ENCODE measurements at regions not wholly inside any gene's neighbourhood (a gene's known extent, or its start where the extent isn't known, plus 50 kb on each side); places are given as distances from the start of the nearest gene placed in this dataset.
"Not testable (repeated sequence)": the region's sequence is repeated elsewhere in the genome, so short reads cannot be mapped to it uniquely, and the experiment has no call there.

DNA sequence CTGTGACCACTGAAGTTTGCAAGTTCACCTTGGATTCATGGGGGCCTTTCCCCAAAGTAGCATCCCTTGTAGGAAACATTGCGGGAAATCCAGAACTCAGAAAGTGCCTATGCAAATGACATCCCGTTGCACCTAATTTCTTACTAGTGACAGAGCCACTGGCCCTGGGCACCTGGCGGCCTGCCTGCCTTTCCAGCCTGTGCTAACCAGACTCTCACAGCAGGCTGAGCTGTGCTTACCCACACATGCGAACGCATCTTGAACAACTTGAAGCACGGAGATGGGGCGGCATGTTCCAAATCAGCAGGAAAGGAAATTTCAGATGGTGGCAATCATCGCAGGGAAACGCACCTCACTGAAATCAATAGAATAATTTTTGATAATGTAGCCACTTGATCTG, 405.8 kb downstream of the TMEM182 start:
- DNase-seq (ENCODE audit: low spot score): no peak

DNA sequence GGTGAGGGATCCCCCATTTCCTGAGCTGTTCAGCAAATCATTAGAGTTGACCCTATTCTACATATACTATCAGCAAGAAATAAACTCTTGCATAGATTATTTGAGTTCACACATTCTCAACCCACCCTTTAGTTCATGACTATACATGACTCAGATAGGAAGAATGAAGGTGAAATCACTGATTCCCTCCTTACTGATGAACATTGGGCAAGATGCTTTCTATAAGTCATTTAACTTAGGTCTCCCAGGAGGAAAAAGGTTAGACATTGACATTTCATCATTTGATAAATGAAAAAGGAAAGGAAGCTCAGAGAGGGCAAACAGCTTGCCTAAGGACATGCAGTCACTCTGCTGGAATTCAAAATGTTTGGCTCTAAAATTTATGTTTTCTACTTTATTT, 408.0 kb downstream of the TMEM182 start:
- no peak for DNase-seq (ENCODE audit: low spot score)

DNA sequence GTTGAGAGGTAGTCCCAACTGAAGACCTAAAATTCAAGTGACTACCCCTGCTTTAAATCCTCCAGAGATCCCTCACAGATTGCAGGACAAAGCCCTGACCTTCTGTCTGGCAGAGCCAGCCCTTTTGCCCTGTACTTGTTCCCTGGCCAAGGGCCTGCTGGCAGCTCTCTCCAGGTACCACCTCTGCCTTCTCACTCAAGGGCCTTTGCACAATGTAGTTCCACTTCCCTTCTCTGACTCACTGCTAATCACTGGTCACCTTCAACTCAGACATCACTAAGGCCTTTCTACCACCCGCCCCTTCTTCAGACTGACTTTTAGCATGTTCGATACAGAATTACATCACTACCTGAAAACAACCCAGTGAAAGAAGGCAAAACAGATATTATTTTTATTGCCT, 411.0 kb downstream of the TMEM182 start:
- DNase-seq (ENCODE audit: low spot score): no peak

DNA sequence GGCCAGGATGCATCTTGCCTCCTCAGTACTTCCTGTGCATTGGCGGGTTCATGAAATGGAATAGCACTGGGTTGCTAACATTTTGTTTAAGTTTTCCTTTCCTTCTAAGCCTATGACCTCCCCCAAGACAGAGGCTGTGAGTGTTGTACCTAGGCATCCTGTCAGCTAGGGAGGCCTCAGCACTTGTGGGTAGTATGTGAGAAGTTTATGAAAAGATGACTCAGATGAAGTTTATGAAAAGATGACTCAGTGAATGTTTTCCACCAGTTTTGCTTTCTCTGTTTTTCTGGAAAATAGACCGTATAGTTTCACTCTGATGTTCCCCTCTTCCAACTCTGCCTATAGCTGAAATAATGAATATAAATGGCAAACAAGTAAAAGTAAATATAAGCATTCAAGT, 412.9 kb downstream of the TMEM182 start:
- DNase-seq (ENCODE audit: low spot score): no peak

DNA sequence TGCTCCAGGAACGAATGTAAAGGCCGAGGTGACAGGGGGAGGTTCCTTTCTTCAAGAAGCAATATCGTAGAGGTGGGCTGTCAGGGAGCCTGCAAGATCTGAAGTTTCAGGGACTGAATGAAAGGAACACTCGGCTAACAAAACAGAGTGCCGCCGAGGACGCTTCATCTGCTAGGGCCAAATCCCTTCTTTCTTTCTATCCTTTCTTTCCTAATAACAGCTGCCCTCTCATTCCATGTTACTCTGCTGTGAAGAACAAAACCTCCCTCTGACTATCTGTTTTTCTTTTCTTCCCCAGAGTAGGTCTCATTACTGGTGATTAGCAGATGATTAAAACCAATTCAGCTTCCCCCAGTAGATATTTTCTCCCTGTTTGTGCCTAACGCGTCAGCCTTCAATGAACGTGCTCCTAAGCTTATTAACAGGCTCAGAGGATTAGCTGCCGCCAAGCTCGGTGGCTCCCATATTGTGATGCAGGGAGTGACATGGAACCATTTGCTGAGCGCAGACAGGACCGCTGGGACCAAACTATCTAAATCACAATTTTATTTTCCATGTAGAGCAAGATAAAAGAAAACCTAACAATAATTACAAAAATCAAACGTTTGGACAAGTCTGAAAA, 414.6 kb downstream of the TMEM182 start:
- DNase-seq (ENCODE audit: low spot score): no peak

DNA sequence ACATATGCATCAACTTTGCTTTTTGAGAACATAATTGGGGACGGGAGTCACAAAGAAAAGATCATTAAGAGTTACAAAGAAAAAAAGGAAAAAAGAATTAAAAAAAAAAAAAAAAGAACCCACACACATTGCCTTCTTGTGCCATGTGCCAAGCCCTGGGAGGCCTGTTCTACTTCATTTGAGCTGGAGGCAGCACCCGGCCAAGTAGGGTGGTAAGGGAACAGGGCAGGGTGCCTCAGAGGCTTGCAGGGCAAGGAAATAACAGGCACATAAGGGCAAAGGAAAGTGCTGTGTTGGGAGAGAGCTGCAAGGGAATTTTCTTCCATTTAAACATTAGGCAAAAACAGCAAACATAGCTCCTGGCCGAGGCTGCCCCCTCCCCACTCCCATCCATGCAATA, 418.0 kb downstream of the TMEM182 start:
- DNase-seq (ENCODE audit: low spot score): no peak

DNA sequence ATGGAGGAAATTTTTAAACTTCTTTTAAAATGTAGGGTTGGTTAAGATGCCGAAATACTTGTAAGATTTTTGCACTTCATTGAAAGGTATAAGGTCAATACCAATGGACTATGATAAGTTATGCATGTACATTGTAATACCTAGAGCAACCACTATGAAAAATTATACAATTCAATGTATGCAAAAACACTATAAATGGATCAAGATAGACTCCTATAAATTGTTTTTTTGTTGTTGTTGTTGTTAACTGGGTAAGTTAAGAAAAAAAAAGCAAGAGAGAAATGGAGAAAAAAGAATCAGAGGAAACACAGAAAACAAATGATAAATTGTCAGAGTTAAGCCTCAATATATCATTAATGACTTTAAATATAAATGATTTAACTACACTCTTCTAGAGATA, 421.2 kb downstream of the TMEM182 start:
- DNase-seq (ENCODE audit: low spot score): no peak

DNA sequence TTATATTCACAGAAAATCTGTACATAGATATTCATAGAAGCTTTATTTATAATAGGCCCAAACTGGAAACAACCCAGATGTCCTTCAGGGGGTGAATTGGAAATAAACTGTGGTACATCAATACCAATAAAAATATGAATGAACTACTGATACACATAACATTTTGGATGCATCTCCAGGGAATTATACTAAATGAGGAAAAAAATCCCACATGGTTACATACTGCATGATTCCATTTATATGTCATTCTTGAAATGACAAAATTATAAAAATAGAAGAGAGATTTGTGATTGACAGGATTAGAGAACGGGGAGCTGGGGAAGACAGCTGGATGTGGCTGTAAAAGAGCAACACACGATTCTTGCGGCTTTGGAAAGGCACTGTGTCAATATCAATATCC, 435.0 kb downstream of the TMEM182 start:
- DNase-seq (ENCODE audit: low spot score): no peak

DNA sequence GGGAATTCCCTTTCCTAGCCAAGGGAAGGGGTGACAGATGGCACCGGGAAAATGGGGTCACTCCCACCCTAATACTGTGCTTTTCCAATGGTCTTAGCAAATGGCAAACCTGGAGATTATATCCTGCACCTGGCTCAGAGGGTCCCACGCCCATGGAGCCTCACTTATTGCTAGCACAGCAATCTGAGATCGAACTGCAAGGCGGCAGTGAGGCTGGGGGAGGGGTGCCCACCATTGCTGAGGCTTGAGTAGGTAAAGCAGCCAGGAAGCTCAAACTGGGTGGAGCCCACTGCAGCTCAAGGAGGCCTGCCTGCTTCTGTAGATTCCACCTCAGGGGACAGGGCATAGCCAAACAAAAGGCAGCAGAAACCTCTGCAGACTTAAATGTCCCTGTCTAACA, 438.9 kb downstream of the TMEM182 start:
- DNase-seq (ENCODE audit: low spot score): not testable (repeated sequence)

DNA sequence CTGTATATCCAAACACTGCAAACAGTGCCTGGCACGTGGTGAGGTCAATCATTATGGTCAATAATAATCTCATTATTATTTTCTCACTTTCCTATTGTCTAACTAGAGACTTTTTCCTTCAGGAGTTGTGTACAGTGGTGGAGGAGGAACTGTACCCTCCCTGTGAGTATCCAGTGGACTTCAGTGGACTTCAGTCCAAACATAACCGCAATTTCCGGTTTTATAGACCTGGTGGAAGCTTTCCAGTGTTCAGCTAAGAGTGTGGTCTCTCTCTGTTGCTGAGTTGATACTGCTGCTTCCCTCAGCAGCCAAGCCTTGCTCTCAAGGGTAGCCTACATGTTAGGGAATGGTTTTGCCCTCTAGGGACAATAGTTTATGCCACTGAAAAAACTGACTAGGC, 447.1 kb downstream of the TMEM182 start:
- no peak for DNase-seq (ENCODE audit: low spot score)

DNA sequence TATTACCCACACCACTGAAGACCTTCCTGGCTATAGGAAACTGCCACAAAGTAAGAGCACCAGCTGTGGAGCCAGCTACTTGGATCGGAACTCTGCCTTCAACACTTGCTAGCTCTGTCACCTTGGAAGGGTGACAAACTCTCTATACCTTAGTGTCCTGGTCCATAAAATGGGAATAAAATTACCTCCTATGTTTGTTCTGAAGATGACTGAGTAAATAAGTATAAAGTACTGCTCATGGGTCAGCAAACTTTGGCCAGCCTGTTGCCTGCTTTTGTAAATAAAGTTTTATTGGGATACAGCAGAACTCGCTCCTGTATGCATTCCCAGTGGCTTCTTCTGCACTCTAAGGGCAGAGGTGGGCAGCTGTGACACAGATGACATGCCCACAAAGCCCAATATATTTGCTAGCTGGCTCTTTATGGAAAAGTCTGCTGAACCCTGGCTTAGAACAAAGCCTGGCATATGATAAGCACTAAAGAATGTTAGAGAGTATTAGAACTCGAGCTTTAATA, 451.3 kb downstream of the TMEM182 start:
- no peak for DNase-seq (ENCODE audit: low spot score)

DNA sequence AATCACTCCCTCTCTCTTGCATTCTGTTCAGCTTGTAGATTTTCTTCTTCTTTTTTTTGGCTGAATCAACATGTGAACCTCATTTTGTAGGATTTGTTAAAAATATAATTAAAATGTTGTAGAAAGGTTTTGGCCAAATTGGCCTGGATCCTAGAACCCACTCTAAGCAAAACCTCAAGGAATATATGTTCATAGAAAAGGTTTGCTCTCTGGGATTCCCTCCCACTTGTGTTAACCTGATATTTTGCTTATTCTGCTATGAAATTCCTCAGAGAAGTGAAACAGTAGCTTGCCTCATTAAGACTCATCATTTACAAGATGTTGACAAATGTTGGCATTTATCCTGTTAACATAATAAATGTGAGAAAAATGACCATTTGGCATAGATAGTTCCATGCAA, 456.7 kb downstream of the TMEM182 start:
- no peak for DNase-seq (ENCODE audit: low spot score)

DNA sequence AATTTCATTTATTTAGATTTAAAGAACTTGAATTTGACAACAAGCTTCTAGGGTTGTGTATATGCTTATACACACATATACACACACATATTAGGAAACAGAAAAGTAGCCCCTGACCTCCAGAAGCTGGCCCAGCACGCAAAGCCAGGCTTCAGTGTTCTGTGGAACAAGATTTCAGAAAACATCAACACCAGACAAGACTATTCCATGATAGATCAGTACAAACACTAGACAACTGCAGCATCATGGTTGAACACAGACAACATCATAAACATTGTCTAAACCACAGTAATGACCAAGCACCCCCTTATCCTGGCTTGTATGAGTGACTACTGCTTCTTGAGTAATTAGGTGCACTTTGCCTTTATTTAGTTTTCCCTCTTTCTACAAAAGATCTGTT, 457.6 kb downstream of the TMEM182 start:
- no peak for DNase-seq (ENCODE audit: low spot score)

DNA sequence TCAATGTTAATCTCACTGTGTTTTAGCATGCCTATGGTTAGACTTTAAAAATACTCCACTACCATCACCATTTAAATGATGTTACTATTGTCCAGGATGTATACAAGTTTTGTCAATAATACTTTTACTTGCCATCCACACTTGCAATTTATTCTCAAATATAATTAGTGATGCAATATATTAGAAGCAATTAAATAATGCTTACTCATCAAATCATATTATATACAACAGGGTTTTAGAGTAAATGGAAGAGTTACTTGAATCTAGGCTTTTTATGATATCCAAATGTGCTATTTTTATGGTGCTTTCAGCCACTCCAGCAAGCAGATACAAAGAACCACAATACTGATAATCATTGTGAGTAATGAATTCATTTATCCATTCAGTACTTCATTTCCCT, 461.1 kb downstream of the TMEM182 start:
- DNase-seq (ENCODE audit: low spot score): no peak

DNA sequence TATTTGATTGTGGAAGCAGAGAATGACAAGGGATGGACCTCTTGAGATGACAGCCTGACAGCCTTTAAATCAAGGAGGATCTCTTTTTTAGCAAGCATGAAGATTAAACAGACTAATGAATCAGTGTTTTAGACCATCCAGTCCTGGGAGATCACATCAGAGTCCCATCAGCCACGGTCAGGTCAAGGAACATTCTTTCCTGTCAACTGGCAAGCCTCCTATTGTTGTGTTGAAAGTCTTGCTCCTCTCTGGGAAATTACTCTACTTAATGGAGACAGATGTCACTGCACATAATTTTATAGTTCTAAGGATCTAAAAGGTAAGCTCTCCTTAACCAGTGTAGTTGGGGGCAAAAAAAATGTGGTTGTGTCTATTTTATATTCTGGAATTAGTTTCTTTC, 469.0 kb downstream of the TMEM182 start:
- DNase-seq (ENCODE audit: low spot score): no peak

DNA sequence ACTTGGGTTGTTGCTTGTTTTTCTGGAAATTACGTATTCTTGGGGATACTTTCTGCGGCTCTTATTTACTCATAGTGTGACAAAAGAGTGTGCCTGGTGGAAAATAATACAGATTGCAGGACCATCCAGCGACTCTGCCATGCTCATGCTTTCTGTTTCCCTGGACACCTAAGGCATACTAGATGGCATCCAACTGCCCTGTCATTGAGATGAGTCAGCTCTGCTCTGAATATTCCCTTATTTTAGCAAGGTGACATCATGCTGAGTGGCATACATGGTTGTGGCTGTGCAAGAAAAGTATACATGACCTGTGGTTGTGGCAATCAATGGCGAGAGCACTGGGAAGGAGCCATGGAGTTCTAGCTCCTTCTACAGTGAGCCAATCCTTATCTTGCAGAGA, 471.0 kb downstream of the TMEM182 start:
- DNase-seq (ENCODE audit: low spot score): no peak

DNA sequence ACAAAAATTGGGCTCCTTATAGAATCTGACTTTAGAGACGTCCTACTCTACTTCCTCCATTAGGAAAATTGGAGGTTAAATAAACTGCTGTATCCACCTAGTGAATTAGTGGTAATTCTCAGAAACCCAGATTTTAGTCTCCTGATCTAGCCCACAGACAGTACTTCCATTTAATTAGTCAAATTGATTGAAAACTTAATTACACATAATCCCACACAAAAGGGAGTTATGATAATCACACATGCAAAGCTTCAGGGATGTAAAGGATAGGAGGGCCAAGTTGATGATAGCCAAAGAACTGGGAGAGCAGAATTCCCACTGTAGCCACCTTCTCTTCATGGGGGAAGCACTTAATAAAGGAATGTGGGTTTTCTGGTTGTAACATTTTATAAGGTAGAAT, 471.9 kb downstream of the TMEM182 start:
- DNase-seq (ENCODE audit: low spot score): no peak

DNA sequence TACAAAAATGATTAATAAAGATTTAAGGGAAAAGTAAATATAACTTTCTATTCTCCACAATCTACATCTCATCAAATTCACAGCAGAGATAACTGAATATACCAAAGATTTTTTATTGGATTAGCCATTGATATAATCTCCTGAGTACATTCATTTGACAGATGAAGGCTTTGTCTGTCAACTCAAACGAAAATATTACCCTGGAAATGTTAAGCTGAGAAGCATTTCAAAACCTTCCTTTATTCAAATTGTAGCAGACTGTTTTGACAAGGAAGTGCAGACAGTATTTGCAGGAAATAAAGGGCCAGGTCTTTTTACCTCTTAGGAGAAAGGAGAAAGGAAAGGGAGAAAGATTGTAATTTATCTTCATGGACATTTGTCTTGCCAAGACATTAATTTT, 473.5 kb downstream of the TMEM182 start:
- no peak for DNase-seq (ENCODE audit: low spot score)

DNA sequence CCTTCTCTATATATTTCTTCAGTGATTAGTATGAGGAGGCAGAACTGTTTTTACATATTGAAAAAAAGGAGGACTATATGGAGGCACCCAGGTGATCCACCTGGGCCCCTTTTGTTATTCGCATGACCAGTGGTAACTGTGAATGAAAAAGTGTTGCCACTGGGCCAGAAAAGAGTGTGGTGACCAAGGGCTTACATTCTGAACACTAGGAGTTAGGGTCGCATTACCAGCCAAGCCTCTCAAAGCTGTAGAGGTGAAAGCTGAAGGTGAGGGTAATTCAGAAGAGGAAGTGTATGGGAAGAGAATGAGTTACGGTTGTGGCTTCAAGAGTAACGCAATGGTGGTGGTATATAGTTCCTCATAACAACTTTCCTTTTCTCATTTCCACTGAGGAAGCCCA, 487.6 kb downstream of the TMEM182 start:
- DNase-seq (ENCODE audit: low spot score): no peak

DNA sequence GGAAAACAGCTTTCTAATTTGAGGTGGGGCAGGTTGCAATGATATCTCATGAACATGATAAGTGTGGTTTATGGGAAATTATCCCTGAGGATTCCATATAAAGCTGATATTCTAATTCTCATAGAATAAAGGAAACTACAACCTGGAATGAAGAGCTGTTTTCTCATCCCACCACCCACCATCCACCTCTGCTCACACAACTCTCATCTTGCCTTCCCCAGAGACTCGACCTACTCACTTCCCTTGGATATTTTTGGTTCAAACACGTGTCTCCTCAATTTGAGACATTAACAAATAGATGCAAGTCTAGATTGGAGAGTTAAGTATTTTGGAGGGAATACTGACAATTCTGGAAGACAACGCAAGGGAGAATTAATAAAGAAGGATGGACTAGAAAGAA, 490.9 kb downstream of the TMEM182 start:
- no peak for DNase-seq (ENCODE audit: low spot score)

DNA sequence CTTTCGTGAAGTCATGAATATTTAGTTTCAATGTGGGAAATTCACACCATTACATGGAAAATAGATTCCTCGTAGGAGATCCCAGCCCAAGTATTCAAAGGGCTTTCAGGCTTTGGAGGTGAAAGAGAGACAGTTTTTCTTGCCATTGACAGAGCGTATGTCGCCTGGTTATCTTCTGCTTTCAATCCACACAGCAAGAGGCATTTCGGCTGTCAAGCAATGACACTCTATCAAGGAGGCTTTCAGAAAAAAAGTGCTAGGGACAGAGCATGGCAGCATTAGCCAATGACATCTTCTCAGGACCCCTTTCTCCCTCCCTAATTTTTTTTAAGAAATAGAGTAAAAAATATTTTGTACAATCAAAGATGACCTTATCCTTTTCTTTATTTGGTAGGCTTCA, 492.8 kb downstream of the TMEM182 start:
- no peak for DNase-seq (ENCODE audit: low spot score)

DNA sequence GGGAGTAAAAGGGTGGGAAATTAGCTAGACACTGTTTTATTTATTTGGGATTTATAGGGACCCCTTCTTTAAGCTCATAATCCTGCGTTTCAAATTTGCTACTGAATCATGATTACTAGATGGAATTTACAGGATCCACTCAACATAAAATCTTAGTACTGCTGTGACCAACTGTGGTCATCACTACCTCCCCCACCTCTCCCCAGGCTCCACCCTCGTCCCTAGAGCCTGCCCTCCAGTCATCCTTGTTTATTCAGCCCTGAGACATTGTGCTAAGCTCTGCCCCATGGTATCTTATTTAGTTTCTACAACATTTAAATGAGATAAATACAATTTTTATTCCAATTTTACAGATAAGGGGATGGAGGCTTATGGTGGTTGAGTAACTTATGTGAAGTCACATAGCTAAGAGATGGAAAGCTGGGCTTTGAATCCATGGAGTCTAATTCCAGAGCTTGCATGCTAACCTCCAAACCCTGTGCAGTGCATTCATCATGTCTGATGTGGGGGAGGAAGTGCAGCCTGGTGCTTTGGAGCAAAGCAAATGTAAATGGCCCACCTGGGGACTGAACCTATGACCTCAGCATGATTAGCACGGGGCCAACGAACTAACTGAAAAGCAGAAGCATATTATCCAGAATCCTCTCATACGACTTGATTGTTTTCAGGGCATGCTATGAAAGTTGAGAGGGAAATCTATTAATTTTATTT, 502.4 kb downstream of the TMEM182 start:
- DNase-seq (ENCODE audit: low spot score): no peak

DNA sequence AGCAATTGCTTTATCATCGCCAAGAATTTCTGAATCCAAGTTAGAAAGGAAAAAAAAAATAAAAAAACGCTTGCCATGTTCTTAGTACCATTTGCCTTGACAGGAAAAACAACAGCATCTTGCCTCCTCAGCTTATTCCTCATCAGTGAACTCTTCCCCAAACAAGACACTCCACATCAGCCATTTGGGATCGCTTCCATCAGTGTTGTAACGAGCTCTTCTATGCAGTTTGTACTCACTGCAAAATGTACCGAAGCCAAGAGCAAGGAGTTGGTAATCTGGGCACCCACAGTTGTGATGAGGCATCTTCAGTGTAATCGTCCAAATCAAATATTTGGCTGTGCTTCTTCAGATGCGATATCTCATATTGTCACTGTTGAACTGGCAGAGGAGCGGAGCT, 503.7 kb downstream of the TMEM182 start:
- DNase-seq (ENCODE audit: low spot score): no peak

Measured in ureter (tissue), 1 donor.